HG03521 (cell line): ENCODE measurements at regions not wholly inside any gene's neighbourhood (a gene's known extent, or its start where the extent isn't known, plus 50 kb on each side); places are given as distances from the start of the nearest gene placed in this dataset.

Experiments
- ATAC-seq: cut with Tn5 transposase; IDR thresholded peaks from one replicate; pipeline ENCODE4 v1.9.1; 2021; ENCODE audit warnings: mild to moderate bottlenecking, moderate library complexity; ENCODE audit not compliant: unreplicated experiment

- ATAC-seq: no peak
Measured at GRCh38 chr2:220247588-220248350, 620.3 kb downstream of the SLC4A3 start.

- no peak for ATAC-seq
Measured at GRCh38 chr2:220259662-220260061, 632.2 kb downstream of the SLC4A3 start.

- no peak for ATAC-seq
Measured at GRCh38 chr2:220263300-220263699, 635.9 kb downstream of the SLC4A3 start.

GRCh38 chr2:220269367-220269766 is 641.9 kb downstream of the SLC4A3 start:
- no peak for ATAC-seq

- ATAC-seq: no peak
Measured at GRCh38 chr2:220270481-220271070, 643.1 kb downstream of the SLC4A3 start.

GRCh38 chr2:220272656-220273055 is 645.2 kb downstream of the SLC4A3 start:
- no peak for ATAC-seq

GRCh38 chr2:220273082-220273481 is 645.7 kb downstream of the SLC4A3 start:
- no peak for ATAC-seq

- ATAC-seq: no peak
Measured at GRCh38 chr2:220275454-220275853, 648.0 kb downstream of the SLC4A3 start.

GRCh38 chr2:220276741-220277444 is 649.5 kb downstream of the SLC4A3 start:
- ATAC-seq: no peak

- ATAC-seq: no peak
Measured at GRCh38 chr2:220277445-220277975, 650.1 kb downstream of the SLC4A3 start.

- ATAC-seq: no peak
Measured at GRCh38 chr2:220278022-220278421, 650.6 kb downstream of the SLC4A3 start.

- ATAC-seq: no peak
Measured at GRCh38 chr2:220279372-220279771, 651.9 kb downstream of the SLC4A3 start.

GRCh38 chr2:220279840-220280239 is 652.4 kb downstream of the SLC4A3 start:
- no peak for ATAC-seq

GRCh38 chr2:220280736-220281135 is 653.3 kb downstream of the SLC4A3 start:
- ATAC-seq: no peak

- no peak for ATAC-seq
Measured at GRCh38 chr2:220281771-220282170, 654.3 kb downstream of the SLC4A3 start.

- no peak for ATAC-seq
Measured at GRCh38 chr2:220282236-220282635, 654.8 kb downstream of the SLC4A3 start.

GRCh38 chr2:220293966-220294365 is 666.5 kb downstream of the SLC4A3 start:
- no peak for ATAC-seq

GRCh38 chr2:220296174-220296573 is 668.7 kb downstream of the SLC4A3 start:
- no peak for ATAC-seq

- ATAC-seq: no peak
Measured at GRCh38 chr2:220297093-220297492, 669.7 kb downstream of the SLC4A3 start.

GRCh38 chr2:220300806-220301205 is 673.4 kb downstream of the SLC4A3 start:
- no peak for ATAC-seq

- ATAC-seq: no peak
Measured at GRCh38 chr2:220302756-220303155, 675.3 kb downstream of the SLC4A3 start.

- no peak for ATAC-seq
Measured at GRCh38 chr2:220309215-220309614, 681.8 kb downstream of the SLC4A3 start.
